Glutamatergic neuron (in vitro differentiated cells): ENCODE measurements at regions not wholly inside any gene's neighbourhood (a gene's known extent, or its start where the extent isn't known, plus 50 kb on each side); places are given as distances from the start of the nearest gene placed in this dataset.
"Not testable (repeated sequence)": the region's sequence is repeated elsewhere in the genome, so short reads cannot be mapped to it uniquely, and the experiment has no call there.

Experiments used
- DNase-seq: peaks from one replicate; pipeline ENCODE4 v3.0.0; 2022
- H3K27ac Mint-ChIP-seq: one replicate; pipeline ENCODE4 v1.8.0; 2020; ENCODE audit warnings: mild to moderate bottlenecking, mixed read lengths, inconsistent platforms; ENCODE audit not compliant: unreplicated experiment
- H3K27me3 Mint-ChIP-seq: one replicate; pipeline ENCODE4 v1.8.0; 2020; ENCODE audit warnings: mild to moderate bottlenecking, moderate library complexity, mixed read lengths, inconsistent platforms; ENCODE audit not compliant: unreplicated experiment
- H3K36me3 Mint-ChIP-seq: one replicate; pipeline ENCODE4 v1.8.0; 2020; ENCODE audit warnings: mild to moderate bottlenecking, mixed read lengths, inconsistent platforms; ENCODE audit not compliant: unreplicated experiment
- H3K4me1 Mint-ChIP-seq: one replicate; pipeline ENCODE4 v1.8.0; 2020; ENCODE audit warnings: mild to moderate bottlenecking, low read depth, mixed read lengths, inconsistent platforms; ENCODE audit not compliant: unreplicated experiment
- H3K4me3 Mint-ChIP-seq: one replicate; pipeline ENCODE4 v1.8.0; 2020; ENCODE audit warnings: mild to moderate bottlenecking, mixed read lengths, inconsistent platforms; ENCODE audit not compliant: unreplicated experiment
- H3K9me3 Mint-ChIP-seq: one replicate; pipeline ENCODE4 v1.8.0; 2020; ENCODE audit warnings: mild to moderate bottlenecking, moderate library complexity, mixed read lengths, inconsistent platforms; ENCODE audit not compliant: unreplicated experiment
- TF ChIP-seq, protein P1 (sequence below): fragments of 200-600 bp; sonication (generic); IDR thresholded peaks from one replicate; pipeline ENCODE4 v1.5.0; 2021; ENCODE audit not compliant: partially characterized antibody, unreplicated experiment

DNA sequence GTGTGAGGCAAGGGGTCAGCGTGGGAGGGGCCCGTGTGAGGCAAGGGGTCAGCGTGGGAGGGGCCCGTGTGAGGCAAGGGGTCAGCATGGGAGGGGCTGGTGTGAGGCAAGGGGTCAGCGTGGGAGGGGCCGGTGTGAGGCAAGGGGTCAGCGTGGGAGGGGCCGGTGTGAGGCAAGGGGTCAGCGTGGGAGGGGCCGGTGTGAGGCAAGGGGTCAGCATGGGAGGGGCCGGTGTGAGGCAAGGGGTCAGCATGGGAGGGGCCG, 119.2 kb downstream of the SEPTIN14 start:
- not testable (repeated sequence) for H3K36me3 Mint-ChIP-seq, H3K4me3 Mint-ChIP-seq, H3K27me3 Mint-ChIP-seq, H3K27ac Mint-ChIP-seq, H3K4me1 Mint-ChIP-seq, H3K9me3 Mint-ChIP-seq, DNase-seq

DNA sequence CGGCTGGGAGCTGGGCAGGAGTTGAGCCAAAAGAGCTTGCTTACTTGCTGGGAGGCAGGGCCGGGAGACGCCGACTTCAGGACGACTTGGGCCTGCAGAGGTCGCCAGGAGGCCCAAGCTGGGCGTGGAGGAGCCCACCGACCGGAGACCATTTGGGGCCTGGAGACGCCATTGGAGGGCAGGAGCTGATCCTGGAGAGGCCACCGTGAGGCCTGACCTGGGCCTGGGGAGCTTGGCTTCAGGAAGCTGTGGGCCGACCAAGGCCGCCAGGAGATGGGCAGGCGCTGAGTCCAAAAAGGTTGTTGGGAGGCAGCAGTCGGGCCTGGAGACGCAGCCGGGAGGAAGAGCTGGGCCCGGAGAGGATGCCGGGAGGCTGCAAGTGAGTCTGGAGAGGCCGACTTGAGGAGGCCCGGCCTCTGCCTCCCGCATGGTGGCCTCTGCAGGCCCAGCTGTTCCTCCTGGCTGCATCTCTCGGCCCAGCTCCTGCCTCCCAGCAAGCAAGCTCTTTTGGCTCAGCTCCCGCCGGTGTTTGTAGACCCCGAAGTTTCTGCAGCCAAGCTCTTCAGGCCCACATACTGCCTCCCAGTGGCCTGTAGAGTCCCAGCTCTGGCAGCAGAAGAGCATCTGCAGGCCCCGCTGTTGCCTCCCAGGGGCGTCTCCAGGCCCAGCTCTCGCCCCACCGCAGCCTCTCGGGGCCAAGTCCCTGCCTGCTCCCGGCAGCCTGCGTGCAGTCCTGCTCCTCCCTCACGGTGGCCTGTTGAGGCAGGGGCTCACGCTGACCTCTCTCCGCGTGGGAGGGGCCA, 119.7 kb downstream of the SEPTIN14 start:
- DNase-seq, H3K9me3 Mint-ChIP-seq, H3K4me3 Mint-ChIP-seq, H3K36me3 Mint-ChIP-seq, H3K4me1 Mint-ChIP-seq, H3K27me3 Mint-ChIP-seq, H3K27ac Mint-ChIP-seq: not testable (repeated sequence)

GRCh38 chr7:55741721-55742631, 120.6 kb downstream of the SEPTIN14 start:
- not testable (repeated sequence) for H3K27me3 Mint-ChIP-seq, H3K4me3 Mint-ChIP-seq, H3K4me1 Mint-ChIP-seq, H3K9me3 Mint-ChIP-seq, H3K36me3 Mint-ChIP-seq, H3K27ac Mint-ChIP-seq, DNase-seq

DNA sequence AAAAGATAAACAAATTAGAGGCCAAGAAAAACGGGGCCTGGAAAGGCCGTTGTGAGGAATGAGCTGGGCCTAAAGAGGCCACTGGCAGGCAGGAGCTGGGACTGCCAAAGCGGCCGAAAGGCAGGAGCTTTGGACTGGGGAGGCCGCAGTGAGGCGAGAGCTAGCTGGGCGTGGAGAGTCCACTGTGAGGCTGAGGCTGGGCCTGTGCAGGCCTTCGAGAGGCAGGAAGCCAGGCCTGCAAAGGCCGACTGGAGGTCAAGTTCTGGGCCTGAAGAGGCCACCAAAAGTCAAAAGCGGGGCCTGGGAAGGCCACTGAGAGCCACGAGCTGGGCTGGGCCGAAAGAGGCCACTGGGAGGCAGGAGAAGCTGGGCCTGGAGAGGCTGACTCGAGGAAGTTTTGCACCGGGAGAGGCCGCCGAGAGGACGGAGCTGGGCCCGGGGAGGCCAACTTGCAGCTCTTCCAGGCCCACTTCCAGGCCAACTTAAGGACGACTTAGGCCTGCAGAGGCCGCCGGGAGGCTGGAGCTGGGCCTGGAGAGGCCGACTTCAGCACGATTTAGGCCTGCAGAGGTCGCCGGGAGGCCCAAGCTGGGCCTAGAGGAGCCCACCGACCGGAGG, 121.8 kb downstream of the SEPTIN14 start:
- not testable (repeated sequence) for H3K9me3 Mint-ChIP-seq, H3K36me3 Mint-ChIP-seq, H3K27ac Mint-ChIP-seq, H3K4me1 Mint-ChIP-seq, H3K4me3 Mint-ChIP-seq, H3K27me3 Mint-ChIP-seq, DNase-seq

DNA sequence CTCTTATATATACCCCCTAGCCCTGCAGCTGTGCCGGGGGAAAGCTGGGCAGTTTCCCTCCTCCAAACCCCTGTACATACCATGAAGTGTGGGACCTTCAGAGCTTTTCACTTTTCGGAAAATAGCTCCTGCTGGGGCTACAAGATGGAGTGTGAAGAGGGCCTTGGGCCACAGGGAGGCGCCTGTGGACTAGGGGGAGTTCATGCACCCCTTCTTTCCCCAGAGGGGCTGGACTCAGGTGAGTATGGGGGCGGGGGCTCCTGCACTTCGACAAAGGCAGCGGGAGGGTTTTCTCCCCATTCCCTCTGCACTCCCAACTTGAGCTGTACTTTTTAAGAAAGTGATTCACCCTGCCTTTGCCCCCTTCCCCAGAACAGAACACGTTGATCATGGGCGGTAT, 122.5 kb downstream of the SEPTIN14 start:
- H3K9me3 Mint-ChIP-seq, H3K27ac Mint-ChIP-seq, DNase-seq, H3K4me3 Mint-ChIP-seq, H3K4me1 Mint-ChIP-seq, H3K27me3 Mint-ChIP-seq, H3K36me3 Mint-ChIP-seq: not testable (repeated sequence)

DNA sequence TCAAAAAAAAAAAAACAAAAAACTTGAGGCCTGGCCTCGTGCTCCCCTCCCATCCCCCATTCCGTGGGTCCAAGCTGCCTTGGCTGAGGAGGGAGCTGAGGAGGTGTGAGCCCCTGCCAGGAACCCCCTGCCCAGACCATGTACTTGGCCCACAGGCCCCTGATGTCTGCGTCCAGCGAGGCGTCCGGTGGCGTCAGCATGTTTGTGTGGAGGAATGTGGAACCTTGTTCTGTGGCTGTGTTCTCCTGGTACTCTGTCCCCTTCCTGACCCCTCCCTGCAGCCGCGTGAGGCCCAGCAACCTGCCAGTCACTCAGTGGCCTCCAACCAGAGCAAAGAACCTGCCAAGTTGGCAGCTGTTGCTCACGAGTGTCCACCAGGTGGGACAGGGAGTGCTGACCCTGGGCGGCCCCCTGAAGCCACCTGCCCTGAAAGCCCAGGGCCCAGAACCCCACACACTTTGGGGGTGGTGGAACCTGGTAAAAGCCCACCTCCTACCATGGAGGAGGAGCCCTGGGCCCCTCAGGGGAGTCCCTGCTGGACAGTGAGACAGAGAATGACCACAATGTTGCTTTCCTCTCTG, 125.8 kb downstream of the SEPTIN14 start:
- DNase-seq, H3K27me3 Mint-ChIP-seq, H3K36me3 Mint-ChIP-seq, H3K9me3 Mint-ChIP-seq, H3K27ac Mint-ChIP-seq, H3K4me1 Mint-ChIP-seq, H3K4me3 Mint-ChIP-seq: not testable (repeated sequence)

GRCh38 chr7:55733241-55734140, 129.1 kb downstream of the SEPTIN14 start:
- no peak for DNase-seq
- H3K4me3 Mint-ChIP-seq, result no peak overlapping the region
- no peaks in the 10 kb centered on the region for H3K27me3 Mint-ChIP-seq
- no peak overlapping the region for H3K27ac Mint-ChIP-seq
- H3K4me1 Mint-ChIP-seq, result no peaks in the 10 kb centered on the region
- no peaks in the 10 kb centered on the region for H3K9me3 Mint-ChIP-seq
- no peaks in the 10 kb centered on the region for H3K36me3 Mint-ChIP-seq
- TF ChIP-seq, protein P1, sequence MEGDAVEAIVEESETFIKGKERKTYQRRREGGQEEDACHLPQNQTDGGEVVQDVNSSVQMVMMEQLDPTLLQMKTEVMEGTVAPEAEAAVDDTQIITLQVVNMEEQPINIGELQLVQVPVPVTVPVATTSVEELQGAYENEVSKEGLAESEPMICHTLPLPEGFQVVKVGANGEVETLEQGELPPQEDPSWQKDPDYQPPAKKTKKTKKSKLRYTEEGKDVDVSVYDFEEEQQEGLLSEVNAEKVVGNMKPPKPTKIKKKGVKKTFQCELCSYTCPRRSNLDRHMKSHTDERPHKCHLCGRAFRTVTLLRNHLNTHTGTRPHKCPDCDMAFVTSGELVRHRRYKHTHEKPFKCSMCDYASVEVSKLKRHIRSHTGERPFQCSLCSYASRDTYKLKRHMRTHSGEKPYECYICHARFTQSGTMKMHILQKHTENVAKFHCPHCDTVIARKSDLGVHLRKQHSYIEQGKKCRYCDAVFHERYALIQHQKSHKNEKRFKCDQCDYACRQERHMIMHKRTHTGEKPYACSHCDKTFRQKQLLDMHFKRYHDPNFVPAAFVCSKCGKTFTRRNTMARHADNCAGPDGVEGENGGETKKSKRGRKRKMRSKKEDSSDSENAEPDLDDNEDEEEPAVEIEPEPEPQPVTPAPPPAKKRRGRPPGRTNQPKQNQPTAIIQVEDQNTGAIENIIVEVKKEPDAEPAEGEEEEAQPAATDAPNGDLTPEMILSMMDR, result no peak
